IPS DF 19.7 (cell line): ENCODE measurements at regions not wholly inside any gene's neighbourhood (a gene's known extent, or its start where the extent isn't known, plus 50 kb on each side); places are given as distances from the start of the nearest gene placed in this dataset.
A peak's percentile ranks its signal among the peaks of the same experiment; 100 is the strongest.
"Not testable (repeated sequence)": the region's sequence is repeated elsewhere in the genome, so short reads cannot be mapped to it uniquely, and the experiment has no call there.

Experiments used
- DNase-seq: peaks from one replicate; pipeline ENCODE4 v3.0.0-alpha.2; 2013; ENCODE audit warnings: low read depth, low spot score

- no peak for DNase-seq
These were observed 367.7 kb upstream of the DPYD start for GRCh38 chr1:98288494-98288893.

GRCh38 chr1:98287626-98288025 is 366.8 kb upstream of the DPYD start:
- no peak for DNase-seq

- no peak for DNase-seq
These were observed 365.8 kb upstream of the DPYD start for GRCh38 chr1:98286656-98287055.

- DNase-seq, result not testable (repeated sequence)
These were observed 364.5 kb upstream of the DPYD start for GRCh38 chr1:98285286-98285685.

- no peak for DNase-seq
These were observed 359.2 kb upstream of the DPYD start for GRCh38 chr1:98280049-98280448.

DNA sequence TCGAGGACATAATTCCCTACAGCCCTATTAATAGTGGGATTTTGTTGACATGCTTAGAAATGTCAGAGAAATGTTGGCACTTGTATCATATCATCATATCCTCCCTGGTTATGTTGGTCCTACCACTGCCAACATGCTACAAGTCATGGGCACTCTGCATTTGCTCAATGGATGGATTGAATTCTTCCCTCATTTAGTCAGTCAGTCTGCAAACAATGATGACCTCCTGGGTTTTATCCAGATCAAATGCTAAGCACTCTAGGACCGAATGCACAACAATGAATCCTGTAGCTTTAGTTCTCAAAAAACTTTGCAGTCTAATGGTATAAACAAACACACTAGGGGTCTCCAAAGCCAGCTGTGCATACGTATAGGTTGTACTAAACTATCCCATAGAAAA is 357.2 kb upstream of the DPYD start:
- DNase-seq, result no peak

- DNase-seq, result no peak
These were observed 356.3 kb upstream of the DPYD start for GRCh38 chr1:98277118-98277517.

DNA sequence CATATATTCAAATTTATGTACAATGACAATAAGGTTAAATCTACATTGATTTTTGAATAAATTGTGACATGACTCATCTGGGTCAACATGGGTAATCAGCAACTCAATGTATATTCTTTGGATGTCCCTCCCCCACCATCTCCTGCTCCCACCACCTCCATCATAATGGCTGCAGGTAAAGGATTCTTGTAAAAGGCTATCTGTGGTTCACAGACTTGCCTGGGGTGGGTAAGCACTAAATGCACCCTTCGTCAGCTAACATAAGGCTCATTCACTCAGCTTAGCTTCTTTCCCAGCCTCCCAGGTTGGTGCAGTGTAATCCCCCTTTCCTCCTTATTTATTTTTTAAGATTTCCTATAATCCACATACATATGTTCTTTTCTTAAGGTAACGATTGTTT is 355.7 kb upstream of the DPYD start:
- no peak for DNase-seq

GRCh38 chr1:98268316-98268715 is 347.5 kb upstream of the DPYD start:
- no peak for DNase-seq

GRCh38 chr1:98267423-98267822 is 346.6 kb upstream of the DPYD start:
- DNase-seq, result no peak

DNA sequence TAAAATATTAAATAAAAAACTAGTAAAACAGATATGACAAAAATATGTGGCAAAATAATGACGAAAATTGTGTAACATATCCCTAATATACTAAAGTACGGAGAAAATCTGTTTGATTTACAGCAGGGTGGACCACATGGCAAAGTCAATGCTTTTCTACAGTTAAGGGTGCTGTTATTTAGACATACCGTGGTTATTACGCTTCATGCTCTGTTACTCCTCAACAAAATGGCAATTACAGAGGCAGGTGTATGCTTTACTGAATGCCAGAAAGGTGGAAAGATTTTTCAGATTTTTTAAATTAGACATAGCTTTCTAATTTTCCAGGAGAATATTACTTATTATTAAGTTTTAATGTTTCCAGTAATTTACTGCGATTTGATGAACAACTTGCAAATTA is 343.9 kb upstream of the DPYD start:
- DNase-seq, result no peak

DNA sequence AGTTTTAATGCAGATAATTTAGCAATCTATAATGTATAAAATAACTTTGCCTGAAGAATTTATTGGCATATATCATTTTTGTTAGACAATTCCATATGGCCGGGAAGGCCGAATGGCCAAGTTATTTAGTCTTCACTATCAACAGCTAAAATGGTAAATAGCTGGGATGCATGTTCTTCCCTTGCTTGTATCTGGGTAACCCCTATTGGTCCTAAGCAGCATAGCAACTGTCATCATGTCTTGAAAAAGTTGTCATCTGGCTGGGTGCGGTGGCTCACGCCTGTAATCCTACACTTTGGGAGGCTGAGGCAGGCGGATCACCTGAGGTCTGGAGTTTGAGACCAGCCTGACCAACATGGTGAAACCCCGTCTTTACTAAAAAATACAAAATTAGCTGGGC is 340.0 kb upstream of the DPYD start:
- no peak for DNase-seq

- DNase-seq, result no peak
These were observed 339.6 kb upstream of the DPYD start for GRCh38 chr1:98260412-98260811.

- no peak for DNase-seq
These were observed 335.9 kb upstream of the DPYD start for GRCh38 chr1:98256700-98257099.

- no peak for DNase-seq
These were observed 332.3 kb upstream of the DPYD start for GRCh38 chr1:98253145-98253544.

DNA sequence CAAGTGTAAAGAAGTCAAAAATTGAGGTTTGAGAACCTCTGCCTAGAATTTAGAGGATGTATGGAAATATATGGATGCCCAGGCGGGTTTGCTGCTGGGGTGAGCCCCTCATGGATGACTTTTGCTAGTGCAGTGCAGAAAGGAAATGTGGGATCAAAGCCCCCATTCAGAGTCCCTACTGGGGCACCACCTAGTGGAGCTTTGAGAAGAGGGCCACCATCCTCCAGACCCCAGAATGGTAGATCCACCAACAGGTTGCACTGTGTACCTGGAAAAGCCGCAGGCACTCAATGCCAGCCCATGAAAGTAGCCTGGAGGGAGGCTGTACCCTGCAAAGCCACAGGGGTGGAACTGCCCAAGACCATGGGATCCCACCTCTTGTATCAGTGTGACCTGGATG is 330.7 kb upstream of the DPYD start:
- no peak for DNase-seq

GRCh38 chr1:98232678-98233077 is 311.8 kb upstream of the DPYD start:
- no peak for DNase-seq

- no peak for DNase-seq
These were observed 301.9 kb upstream of the DPYD start for GRCh38 chr1:98222706-98223105.

GRCh38 chr1:98221923-98222322 is 301.1 kb upstream of the DPYD start:
- no peak for DNase-seq

DNA sequence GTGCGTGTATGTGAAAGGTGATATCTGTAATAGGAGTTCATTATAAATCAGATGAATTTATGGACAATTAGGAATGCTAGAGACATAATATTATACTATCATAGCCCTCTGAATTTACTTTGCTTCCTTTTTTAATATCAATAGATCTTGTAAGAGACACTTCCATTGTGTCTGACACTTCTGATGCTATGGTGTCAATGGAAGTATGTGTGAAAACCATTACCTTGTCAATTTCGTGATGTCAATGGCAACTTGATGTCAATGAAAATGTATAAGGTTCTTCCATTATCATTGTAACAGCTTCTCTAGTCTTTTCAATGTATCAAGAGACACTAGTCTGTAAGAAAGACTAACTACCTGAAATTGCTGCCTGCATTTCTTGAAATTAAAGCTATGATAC is 296.8 kb upstream of the DPYD start:
- DNase-seq, result no peak

GRCh38 chr1:98216304-98216703 is 295.5 kb upstream of the DPYD start:
- no peak for DNase-seq

DNA sequence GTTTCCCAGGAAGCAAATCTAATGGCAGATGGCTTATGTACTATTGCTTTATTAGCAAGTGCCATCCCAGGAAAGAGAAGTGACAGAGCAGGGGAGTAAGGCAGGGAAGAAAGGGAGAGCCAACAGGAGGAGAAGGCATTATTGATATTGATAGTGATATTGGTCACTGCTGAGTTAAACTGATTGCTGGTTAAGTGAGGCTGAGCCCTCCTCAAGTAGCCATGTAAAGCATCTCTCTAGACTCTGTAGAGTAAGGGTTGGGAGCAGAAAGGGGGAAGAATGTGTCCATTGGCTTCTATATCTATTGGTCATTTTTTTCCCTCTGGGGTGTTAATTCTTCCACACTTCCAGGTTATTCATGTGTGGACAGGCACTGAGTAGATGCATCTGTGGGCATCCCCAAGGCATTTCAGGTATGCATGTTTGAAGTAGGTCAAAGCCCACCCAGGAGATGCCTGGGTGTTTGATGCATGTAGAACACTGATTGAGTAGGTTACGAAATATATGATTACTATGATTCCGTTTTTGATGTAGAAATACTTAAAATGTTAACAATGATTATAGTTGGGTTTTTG is 290.5 kb upstream of the DPYD start:
- no peak for DNase-seq

GRCh38 chr1:98210563-98210962 is 289.7 kb upstream of the DPYD start:
- DNase-seq, result no peak

- peak; percentile 7 for DNase-seq
These were observed 289.2 kb upstream of the DPYD start for GRCh38 chr1:98210064-98210463.
